IPS-NIHi7 (cell line): ENCODE measurements at regions not wholly inside any gene's neighbourhood (a gene's known extent, or its start where the extent isn't known, plus 50 kb on each side); places are given as distances from the start of the nearest gene placed in this dataset.
A peak's percentile ranks its signal among the peaks of the same experiment; 100 is the strongest.

ENCODE experiments used
- DNase-seq: peaks from one replicate; pipeline ENCODE4 v3.0.0; 2012; ENCODE audit warnings: mixed read lengths; ENCODE audit errors: extremely low spot score

- DNase-seq = peak; percentile 40
These were observed 187.3 kb upstream of the SYT13 start for GRCh38 chr11:45473341-45473895.

GRCh38 chr11:45472716-45473317 lies 186.7 kb upstream of the SYT13 start:
- no peak for DNase-seq

- DNase-seq = no peak
These were observed 185.1 kb upstream of the SYT13 start for GRCh38 chr11:45471266-45471665.

GRCh38 chr11:45470794-45471167 lies 184.6 kb upstream of the SYT13 start:
- no peak for DNase-seq

- no peak for DNase-seq
These were observed 184.1 kb upstream of the SYT13 start for GRCh38 chr11:45470151-45470793.

GRCh38 chr11:45468267-45468856 lies 182.2 kb upstream of the SYT13 start:
- peak; percentile 45 for DNase-seq

GRCh38 chr11:45463541-45463940 lies 177.4 kb upstream of the SYT13 start:
- DNase-seq = no peak

GRCh38 chr11:45461514-45461913 lies 175.4 kb upstream of the SYT13 start:
- no peak for DNase-seq

- DNase-seq = no peak
These were observed 173.3 kb upstream of the SYT13 start for GRCh38 chr11:45459491-45459890.

- no peak for DNase-seq
These were observed 172.1 kb upstream of the SYT13 start for GRCh38 chr11:45458269-45458668.

GRCh38 chr11:45457649-45458048 lies 171.5 kb upstream of the SYT13 start:
- DNase-seq = peak; percentile 20

- no peak for DNase-seq
These were observed 170.5 kb upstream of the SYT13 start for GRCh38 chr11:45456686-45457085.

- no peak for DNase-seq
These were observed 169.4 kb upstream of the SYT13 start for GRCh38 chr11:45455536-45455935.

GRCh38 chr11:45454917-45455401 lies 168.8 kb upstream of the SYT13 start:
- no peak for DNase-seq

- no peak for DNase-seq
These were observed 167.6 kb upstream of the SYT13 start for GRCh38 chr11:45453721-45454120.

- no peak for DNase-seq
These were observed 165.8 kb upstream of the SYT13 start for GRCh38 chr11:45451766-45452440.

GRCh38 chr11:45450189-45450588 lies 164.0 kb upstream of the SYT13 start:
- DNase-seq = no peak

GRCh38 chr11:45449036-45449601 lies 163.0 kb upstream of the SYT13 start:
- no peak for DNase-seq

GRCh38 chr11:45448561-45448960 lies 162.4 kb upstream of the SYT13 start:
- DNase-seq = no peak

- no peak for DNase-seq
These were observed 160.9 kb upstream of the SYT13 start for GRCh38 chr11:45446998-45447397.

- no peak for DNase-seq
These were observed 160.3 kb upstream of the SYT13 start for GRCh38 chr11:45446434-45446833.

GRCh38 chr11:45444796-45445195 lies 158.7 kb upstream of the SYT13 start:
- DNase-seq = peak; percentile 48
